H1 (cell line): ENCODE measurements at regions not wholly inside any gene's neighbourhood (a gene's known extent, or its start where the extent isn't known, plus 50 kb on each side); places are given as distances from the start of the nearest gene placed in this dataset.

Experiments
- CTCF ChIA-PET: fragments of 300-600 bp; sonication (Branson Sonifier 250); formaldehyde crosslinking; loops from one replicate; lab custom pipeline; 2021; ENCODE audit not compliant: partially characterized antibody; lab: Charles Lee
- POLR2A ChIA-PET: fragments of 300-600 bp; sonication (Branson Sonifier 250); formaldehyde crosslinking; loops from one replicate; lab custom pipeline; 2021; ENCODE audit warnings: inconsistent platforms; ENCODE audit not compliant: partially characterized antibody; lab: Charles Lee
- DNase-seq, 2 experiments: peaks; one replicate each; pipeline versions ENCODE4 v3.0.0 to v3.0.0-alpha.2; 2010 to 2022; ENCODE audit warnings: low spot score in 2 of 2, low read depth in 1 of 2, mixed read lengths in 1 of 2
- FAIRE-seq: peaks from 2 replicates; lab custom pipeline; 2011; peaks lifted over from hg19 to GRCh38; lab: Jason Lieb, UNC
- H2AFZ ChIP-seq: 2 replicates; pipeline ENCODE4 v1.8.1; 2012; ENCODE audit warnings: low read length, inconsistent platforms
- H2AK5ac ChIP-seq: 2 replicates; pipeline ENCODE4 v1.6.1; 2013; ENCODE audit warnings: low read depth, low read length
- H2BK120ac ChIP-seq: replicated peaks from 2 replicates; pipeline ENCODE3; 2013; ENCODE audit warnings: low read depth, low read length, inconsistent platforms
- H2BK12ac ChIP-seq: 2 replicates; pipeline ENCODE4 v1.6.1; 2013; ENCODE audit warnings: low read depth, low read length
- H2BK15ac ChIP-seq: 2 replicates; pipeline ENCODE4 v1.6.1; 2013; ENCODE audit warnings: low read length
- H2BK20ac ChIP-seq: 2 replicates; pipeline ENCODE4 v1.6.1; 2013; ENCODE audit warnings: low read length
- H2BK5ac ChIP-seq: 2 replicates; pipeline ENCODE4 v1.6.1; 2013; ENCODE audit warnings: low read depth, low read length
- H3K14ac ChIP-seq: 2 replicates; pipeline ENCODE4 v1.6.1; 2013; ENCODE audit warnings: inconsistent platforms; ENCODE audit not compliant: insufficient read length
- H3K18ac ChIP-seq: 2 replicates; pipeline ENCODE4 v1.6.1; 2013; ENCODE audit warnings: low read length; ENCODE audit errors: extremely low read depth
- H3K23ac ChIP-seq: 2 replicates; pipeline ENCODE4 v1.6.1; 2013; ENCODE audit warnings: inconsistent platforms; ENCODE audit not compliant: insufficient read length
- H3K23me2 ChIP-seq: 2 replicates; pipeline ENCODE4 v1.6.1; 2013; ENCODE audit warnings: low read depth, low read length
- H3K27ac ChIP-seq: 2 replicates; pipeline ENCODE4 v1.6.1; 2011; ENCODE audit warnings: low read depth, low read length, inconsistent platforms
- H3K27me3 ChIP-seq, 4 experiments: replicated peaks in 1 of 4; 1 replicate in 1 of 4; 2 replicates in 3 of 4; pipeline versions ENCODE4 v1.6.1 to v1.8.1; 2011 to 2013; ENCODE audit warnings: low read length in 3 of 4, mild to moderate bottlenecking in 3 of 4, inconsistent platforms in 2 of 4, mixed read lengths in 2 of 4, moderate library complexity in 1 of 4; ENCODE audit not compliant: control insufficient read depth in 3 of 4, insufficient read depth in 3 of 4; ENCODE audit errors: extremely low read depth in 1 of 4
- H3K36me3 ChIP-seq, 4 experiments: 2 replicates each; pipeline versions ENCODE4 v1.6.1 to v1.8.1; 2011 to 2013; ENCODE audit warnings: mild to moderate bottlenecking in 4 of 4, low read length in 3 of 4, moderate library complexity in 2 of 4, control low read depth in 1 of 4, inconsistent platforms in 1 of 4; ENCODE audit not compliant: insufficient read depth in 4 of 4, control insufficient read depth in 2 of 4
- H3K4ac ChIP-seq: replicated peaks from 2 replicates; pipeline ENCODE3; 2013; ENCODE audit warnings: low read length, low read depth, mixed read lengths, inconsistent platforms; ENCODE audit not compliant: insufficient read length
- H3K4me1 ChIP-seq, 4 experiments: replicated peaks in 1 of 4; 1 replicate in 1 of 4; 2 replicates in 3 of 4; pipeline versions ENCODE4 v1.6.1 to v1.8.1; 2011 to 2013; ENCODE audit warnings: low read length in 3 of 4, inconsistent platforms in 2 of 4, mixed read lengths in 1 of 4; ENCODE audit not compliant: insufficient read depth in 4 of 4, control insufficient read depth in 3 of 4
- H3K4me2 ChIP-seq, 2 experiments: 2 replicates each; pipeline versions ENCODE4 v1.6.1 to v1.8.1; 2011 to 2013; ENCODE audit warnings: low read depth in 2 of 2, low read length in 2 of 2, control low read depth in 1 of 2, inconsistent platforms in 1 of 2, mild to moderate bottlenecking in 1 of 2; ENCODE audit not compliant: insufficient read depth in 1 of 2
- H3K4me3 ChIP-seq, 4 experiments: fragments of 200-600, 300-600 bp in 1 of 4; sonication (generic), shearing (Covaris generic), sonication (Bioruptor Twin) in 1 of 4; 2 replicates each; pipeline versions ENCODE4 v1.5.1 to v1.8.1; 2011 to 2016; ENCODE audit warnings: low read length in 4 of 4, low read depth in 3 of 4, control low read depth in 2 of 4, inconsistent platforms in 2 of 4, mild to moderate bottlenecking in 2 of 4, mixed read lengths in 1 of 4, moderate library complexity in 1 of 4; ENCODE audit not compliant: insufficient read depth in 2 of 4; ENCODE audit errors: extremely low read depth in 1 of 4
- H3K56ac ChIP-seq: replicated peaks from 2 replicates; pipeline ENCODE3; 2013; ENCODE audit warnings: low read depth, mild to moderate bottlenecking, mixed read lengths, low read length, inconsistent platforms; ENCODE audit not compliant: insufficient read length
- H3K79me1 ChIP-seq: 2 replicates; pipeline ENCODE4 v1.6.1; 2013; ENCODE audit warnings: low read depth, low read length, control low read depth
- H3K79me2 ChIP-seq, 2 experiments: 2 replicates each; pipeline versions ENCODE4 v1.6.1 to v1.8.1; 2012 to 2013; ENCODE audit warnings: low read length in 2 of 2, mild to moderate bottlenecking in 2 of 2, inconsistent platforms in 1 of 2; ENCODE audit not compliant: insufficient read depth in 2 of 2, control insufficient read depth in 1 of 2
- H3K9ac ChIP-seq, 4 experiments: replicated peaks in 1 of 4; 1 replicate in 1 of 4; 2 replicates in 3 of 4; pipeline versions ENCODE4 v1.6.1 to v1.8.1; 2011 to 2013; ENCODE audit warnings: low read depth in 3 of 4, low read length in 3 of 4, control low read depth in 2 of 4, mild to moderate bottlenecking in 2 of 4, moderate library complexity in 2 of 4, inconsistent platforms in 1 of 4; ENCODE audit errors: extremely low read depth in 1 of 4
- H3K9me3 ChIP-seq, 2 experiments: 2 replicates each; pipeline versions ENCODE4 v1.6.1 to v1.8.1; 2012 to 2013; ENCODE audit warnings: mild to moderate bottlenecking in 2 of 2, moderate library complexity in 2 of 2, control low read depth in 1 of 2, inconsistent platforms in 1 of 2, low read depth in 1 of 2, low read length in 1 of 2, mixed read lengths in 1 of 2; ENCODE audit not compliant: insufficient read depth in 2 of 2
- H4K20me1 ChIP-seq, 2 experiments: replicated peaks in 1 of 2; 2 replicates each; pipeline versions ENCODE3 to v1.8.1; 2011 to 2013; ENCODE audit warnings: inconsistent platforms in 2 of 2, low read length in 2 of 2, mild to moderate bottlenecking in 1 of 2; ENCODE audit not compliant: insufficient read depth in 2 of 2, control insufficient read depth in 1 of 2
- H4K5ac ChIP-seq: 2 replicates; pipeline ENCODE4 v1.6.1; 2013; ENCODE audit warnings: low read length, low read depth, mixed read lengths, inconsistent platforms; ENCODE audit not compliant: insufficient read length
- H4K8ac ChIP-seq: 2 replicates; pipeline ENCODE4 v1.8.0; 2013; ENCODE audit warnings: mild to moderate bottlenecking, moderate library complexity, low read length, inconsistent platforms; ENCODE audit not compliant: insufficient read depth; ENCODE audit errors: extremely low read depth
- H4K91ac ChIP-seq: replicated peaks from 2 replicates; pipeline ENCODE3; 2013; ENCODE audit warnings: low read length, mixed read lengths, inconsistent platforms; ENCODE audit not compliant: insufficient read length
- CREB1 ChIP-seq: IDR thresholded peaks from 2 replicates; pipeline ENCODE4 v1.6.1; 2012; ENCODE audit warnings: inconsistent platforms
- MAFK ChIP-seq: IDR thresholded peaks from 2 replicates; pipeline ENCODE4 v1.6.1; 2012; ENCODE audit warnings: low read depth, mild to moderate bottlenecking, improper control_type of control experiment, low read length
- RAD21 ChIP-seq, 2 experiments: IDR thresholded peaks in 1 of 2; conservative IDR thresholded peaks in 1 of 2; 2 replicates each; pipeline ENCODE4 v1.6.1; 2011; ENCODE audit warnings: low read depth in 2 of 2, low read length in 2 of 2, improper control_type of control experiment in 1 of 2, inconsistent platforms in 1 of 2, mild to moderate bottlenecking in 1 of 2, moderate library complexity in 1 of 2
- SP1 ChIP-seq: IDR thresholded peaks from 2 replicates; pipeline ENCODE4 v1.6.1; 2011; ENCODE audit warnings: low read depth, low read length
- SRF ChIP-seq: IDR thresholded peaks from 2 replicates; pipeline ENCODE4 v1.6.1; 2011; ENCODE audit warnings: mild to moderate bottlenecking, low read depth, low read length, moderate library complexity
- WGBS, 2 experiments: shearing (Covaris generic) in 1 of 2; methylation state at CpG; one replicate each; pipeline versions ENCODE4 v1.1.6 to v1.1.7; 2013 to 2015; ENCODE audit warnings: low lambda C conversion rate in 2 of 2, mixed read lengths in 2 of 2, inconsistent platforms in 1 of 2, low coverage in 1 of 2, missing lambda C conversion rate in 1 of 2; ENCODE audit not compliant: insufficient replicate concordance in 2 of 2, insufficient coverage in 1 of 2, insufficient read length in 1 of 2; ENCODE audit errors: extremely low coverage in 1 of 2, missing lambda C conversion rate in 1 of 2; 5-methylcytosine and 5-hydroxymethylcytosine counted together

DNA sequence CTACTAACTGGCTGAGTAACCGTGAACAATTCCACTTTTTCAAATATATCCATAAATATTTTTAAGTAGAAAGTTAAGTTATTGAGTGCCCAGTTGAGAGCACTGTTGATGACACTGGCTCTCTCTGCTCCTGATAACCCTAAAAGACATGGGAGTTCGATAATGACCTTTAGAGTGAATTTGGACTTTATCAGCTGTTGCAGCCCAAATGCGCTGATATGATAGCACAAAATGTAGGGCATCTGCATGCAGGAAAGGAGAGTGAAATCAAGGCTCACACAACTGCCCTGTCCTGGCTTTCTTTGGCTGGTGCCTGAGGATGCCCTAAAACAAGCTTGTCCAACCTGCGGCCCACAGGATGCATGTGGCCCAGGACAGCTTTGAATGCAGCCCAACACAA, 60.0 kb upstream of the ALK start:
- ChIA-PET CTCF (interaction anchor here (0.6 to 1.4 kb wide), 4 partner anchors 13 to 140 kb away, joined by 3 to 7 read pairs (median 4); no protein-coding TSS in a partner anchor), POLR2A (interaction anchor here (0.6 kb wide), 1 partner anchor 225 kb away, joined by 3 read pairs; no protein-coding TSS in a partner anchor)
- no peak for FAIRE-seq
- H3K79me2 ChIP-seq: no peaks in the 10 kb centered on the region
- H3K4me2 ChIP-seq: no peak overlapping the region
- no peaks in the 10 kb centered on the region for H3K9me3 ChIP-seq
- H4K91ac ChIP-seq: no peak overlapping the region
- peaks cover 0 to 3% (median 0%) of the 10 kb centered on the region in 4 experiments; a peak in 2 of 7 replicates for H3K4me1 ChIP-seq
- no peak overlapping the region for H2BK5ac ChIP-seq
- H4K8ac ChIP-seq: no peak overlapping the region
- H2BK12ac ChIP-seq: no peak overlapping the region
- no peak overlapping the region for H3K14ac ChIP-seq
- no peak overlapping the region for H3K9ac ChIP-seq
- no peak overlapping the region for H4K5ac ChIP-seq
- H2BK15ac ChIP-seq: no peak overlapping the region
- no peak overlapping the region for H3K56ac ChIP-seq
- H3K79me1 ChIP-seq: no peaks in the 10 kb centered on the region
- no peak overlapping the region for H2BK120ac ChIP-seq
- no peaks in the 10 kb centered on the region for H3K27me3 ChIP-seq
- H2AK5ac ChIP-seq: no peak overlapping the region
- no peak overlapping the region for H3K4me3 ChIP-seq
- no peak overlapping the region for H3K27ac ChIP-seq
- H2AFZ ChIP-seq: no peak overlapping the region
- no peak overlapping the region for H3K18ac ChIP-seq
- no peaks in the 10 kb centered on the region for H3K36me3 ChIP-seq
- TF ChIP-seq SP1: no peak
- TF ChIP-seq SRF: no peak
- no peak for TF ChIP-seq RAD21 (IDR thresholded peaks at IDR 0.05 in 1 of 2, conservative IDR thresholded peaks at IDR 0.05 in 1 of 2; ENCODE audit: low read depth in 2 of 2, low read length in 2 of 2)
- TF ChIP-seq MAFK: no peak
- no peak for TF ChIP-seq CREB1
- H3K4ac ChIP-seq: no peak overlapping the region
- H4K20me1 ChIP-seq: no peaks in the 10 kb centered on the region
- H2BK20ac ChIP-seq: no peak overlapping the region
- H3K23me2 ChIP-seq: no peaks in the 10 kb centered on the region
- no peak for DNase-seq
- 90% methylated on average over 4 of the region's 4 CpGs; no CpG with 5 or more reads in 1 of the 2 experiments for WGBS, 2 experiments
- no peak overlapping the region for H3K23ac ChIP-seq
